Sigmoid colon (tissue), 6 donors: ENCODE measurements at regions not wholly inside any gene's neighbourhood (a gene's known extent, or its start where the extent isn't known, plus 50 kb on each side); places are given as distances from the start of the nearest gene placed in this dataset.

ENCODE experiments used
- DNase-seq: peaks from one replicate; pipeline ENCODE4 v3.0.0-alpha.2; 2019
- H3K27ac ChIP-seq, 4 donors: fragments of 200-600 bp; sonication (generic); one replicate each; pipeline ENCODE4 v1.5.1; 2016 to 2019; ENCODE audit warnings: mild to moderate bottlenecking in 1 of 4
- H3K27me3 ChIP-seq, 3 donors: fragments of 200-600 bp; sonication (generic); one replicate each; pipeline ENCODE4 v1.5.1; 2019; ENCODE audit warnings: mild to moderate bottlenecking in 1 of 3
- H3K36me3 ChIP-seq, 4 donors: fragments of 200-600 bp; sonication (generic); one replicate each; pipeline ENCODE4 v1.5.1; 2016 to 2019
- H3K4me1 ChIP-seq, 4 donors: fragments of 200-600 bp; sonication (generic); one replicate each; pipeline ENCODE4 v1.5.1; 2017 to 2019
- H3K4me3 ChIP-seq, 4 donors: fragments of 200-600 bp; sonication (generic); one replicate each; pipeline ENCODE4 v1.5.1; 2017 to 2019; ENCODE audit warnings: mild to moderate bottlenecking in 2 of 4, moderate library complexity in 1 of 4
- H3K9me3 ChIP-seq, 4 donors: fragments of 200-600 bp in 3 of 4; sonication (generic) in 3 of 4; one replicate each; pipeline versions ENCODE4 v1.5.1 to v1.6.1; 2013 to 2019
- EP300 ChIP-seq, 4 donors: sonication (generic); formaldehyde crosslinking; IDR thresholded peaks; one replicate each; pipeline ENCODE4 v1.6.1; 2017; ENCODE audit warnings: antibody characterized with exemption in 4 of 4
- POLR2A ChIP-seq, 2 donors: fragments of 450-650 bp; IDR thresholded peaks; one replicate each; pipeline ENCODE4 v1.6.1; 2016; ENCODE audit warnings: antibody characterized with exemption in 2 of 2, mild to moderate bottlenecking in 2 of 2, moderate library complexity in 2 of 2
- POLR2AphosphoS5 ChIP-seq, 4 donors: sonication (generic); formaldehyde crosslinking; IDR thresholded peaks; one replicate each; pipeline ENCODE4 v1.6.1; 2017; ENCODE audit warnings: antibody characterized with exemption in 4 of 4
- WGBS, 2 donors: extraction: QIAGEN DNeasy Blood & Tissue Kit; methylation state at CpG; one replicate each; pipeline ENCODE4 v1.1.7; 2013; 5-methylcytosine and 5-hydroxymethylcytosine counted together
- intact Hi-C: fragments of 100-400 bp; cut with DNase I; formaldehyde crosslinking; loops from one replicate; pipeline ENCODE4 v1.15.1; 2023
- TF ChIP-seq, protein P1 (sequence below), 4 experiments: fragments of 450-650 bp in 3 of 4; fragments of 200-600 bp in 1 of 4; IDR thresholded peaks; one replicate each; pipeline ENCODE4 v1.5.1; 2016 to 2019; ENCODE audit warnings: antibody characterized with exemption in 4 of 4, mild to moderate bottlenecking in 3 of 4, moderate library complexity in 2 of 4
- donor health status: healthy with polysubstance abuse.
- donor health status: healthy.

DNA sequence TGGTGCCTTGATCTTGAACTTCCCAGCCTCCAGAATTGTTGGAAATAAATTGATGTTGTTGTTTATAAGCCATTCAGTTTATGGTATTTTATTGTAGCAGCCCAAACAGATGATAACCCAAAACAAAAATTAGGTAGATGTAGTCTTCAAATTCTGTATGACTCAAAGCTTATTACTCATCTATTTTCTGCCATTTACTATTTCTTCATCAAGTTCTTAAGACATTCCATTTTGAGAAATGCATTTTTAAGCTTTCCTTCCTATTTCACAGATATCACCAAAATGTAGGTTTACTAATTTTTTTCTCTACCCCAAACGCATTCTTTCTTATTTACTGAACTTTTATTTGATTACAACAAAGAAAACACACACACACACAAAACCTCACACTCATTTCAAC is 148.2 kb downstream of the RND3 start:
- WGBS, 2 donors: 73 to 74% methylated on average over 1 of the region's 1 CpG
- TF ChIP-seq, protein P1, sequence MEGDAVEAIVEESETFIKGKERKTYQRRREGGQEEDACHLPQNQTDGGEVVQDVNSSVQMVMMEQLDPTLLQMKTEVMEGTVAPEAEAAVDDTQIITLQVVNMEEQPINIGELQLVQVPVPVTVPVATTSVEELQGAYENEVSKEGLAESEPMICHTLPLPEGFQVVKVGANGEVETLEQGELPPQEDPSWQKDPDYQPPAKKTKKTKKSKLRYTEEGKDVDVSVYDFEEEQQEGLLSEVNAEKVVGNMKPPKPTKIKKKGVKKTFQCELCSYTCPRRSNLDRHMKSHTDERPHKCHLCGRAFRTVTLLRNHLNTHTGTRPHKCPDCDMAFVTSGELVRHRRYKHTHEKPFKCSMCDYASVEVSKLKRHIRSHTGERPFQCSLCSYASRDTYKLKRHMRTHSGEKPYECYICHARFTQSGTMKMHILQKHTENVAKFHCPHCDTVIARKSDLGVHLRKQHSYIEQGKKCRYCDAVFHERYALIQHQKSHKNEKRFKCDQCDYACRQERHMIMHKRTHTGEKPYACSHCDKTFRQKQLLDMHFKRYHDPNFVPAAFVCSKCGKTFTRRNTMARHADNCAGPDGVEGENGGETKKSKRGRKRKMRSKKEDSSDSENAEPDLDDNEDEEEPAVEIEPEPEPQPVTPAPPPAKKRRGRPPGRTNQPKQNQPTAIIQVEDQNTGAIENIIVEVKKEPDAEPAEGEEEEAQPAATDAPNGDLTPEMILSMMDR (IDR thresholded peaks at IDR 0.05): no peak
- no peak for TF ChIP-seq EP300 (IDR thresholded peaks at IDR 0.05)
- TF ChIP-seq POLR2AphosphoS5 (IDR thresholded peaks at IDR 0.05): no peak
- no peak for TF ChIP-seq POLR2A (IDR thresholded peaks at IDR 0.05)
- no peak for DNase-seq
- H3K9me3 ChIP-seq: no peaks in the 10 kb centered on the region
- H3K36me3 ChIP-seq: no peaks in the 10 kb centered on the region
- intact Hi-C loops: no loop called here
- no peak overlapping the region for H3K4me3 ChIP-seq
- no peaks in the 10 kb centered on the region for H3K27me3 ChIP-seq
- H3K27ac ChIP-seq: peak overlapping the region in 1 of 4 donors; percentile 27
- peaks cover 0 to 3% (median 0%) of the 10 kb centered on the region in 4 donors for H3K4me1 ChIP-seq

DNA sequence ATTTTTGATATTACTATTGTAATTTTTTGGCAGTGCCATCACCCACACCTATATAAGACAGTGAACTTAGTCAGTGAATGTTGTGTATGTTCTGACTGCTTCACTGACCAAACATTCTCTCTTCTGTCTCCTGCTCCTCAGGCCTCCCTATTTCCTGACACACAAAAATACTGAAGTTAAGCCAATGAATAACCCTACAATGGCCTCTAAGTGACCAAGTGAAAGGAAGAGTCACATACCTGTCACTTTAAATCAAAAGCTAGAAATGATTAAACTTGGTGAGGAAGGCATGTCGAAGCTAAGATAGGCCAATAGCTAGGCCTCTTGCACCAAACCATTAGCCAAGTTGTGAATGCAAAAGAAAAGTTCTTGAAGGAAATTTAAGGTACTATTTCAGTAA is 151.9 kb downstream of the RND3 start:
- DNase-seq: no peak
- TF ChIP-seq POLR2AphosphoS5 (IDR thresholded peaks at IDR 0.05) (no peak), EP300 (IDR thresholded peaks at IDR 0.05) (no peak), POLR2A (IDR thresholded peaks at IDR 0.05) (no peak)
- TF ChIP-seq, protein P1 (IDR thresholded peaks at IDR 0.05): no peak
- Histone ChIP-seq H3K4me1 (peaks cover 0 to 3% (median 0%) of the 10 kb centered on the region in 4 donors), H3K27me3 (no peaks in the 10 kb centered on the region), H3K27ac (no peak overlapping the region), H3K36me3 (no peaks in the 10 kb centered on the region), H3K4me3 (no peak overlapping the region), H3K9me3 (no peaks in the 10 kb centered on the region)
- 75 to 81% methylated on average over 1 of the region's 1 CpG for WGBS, 2 donors
- intact Hi-C loops: no loop called here

DNA sequence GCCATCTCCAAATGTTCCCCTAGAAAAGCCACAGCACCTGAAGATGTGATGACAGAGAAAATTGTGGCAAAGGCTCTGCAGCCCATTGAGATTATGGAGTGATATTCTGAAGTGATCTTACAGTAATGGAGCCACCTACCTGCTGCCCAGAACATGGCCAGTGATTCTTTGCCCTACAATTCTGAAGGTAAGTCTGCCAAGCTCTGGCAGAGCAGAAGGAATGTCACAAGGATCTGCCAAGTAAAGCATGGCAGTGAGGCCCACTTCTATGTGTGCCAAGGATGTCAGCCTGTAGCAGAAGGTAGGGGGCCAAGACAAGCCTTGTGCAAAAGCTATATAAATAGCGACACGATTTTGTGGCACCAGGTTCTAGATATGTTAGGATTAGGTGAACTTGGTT is 155.1 kb downstream of the RND3 start:
- intact Hi-C loops: no loop called here
- Histone ChIP-seq H3K4me1 (peaks cover 0 to 13% (median 2%) of the 10 kb centered on the region in 4 donors), H3K36me3 (no peaks in the 10 kb centered on the region), H3K27me3 (no peaks in the 10 kb centered on the region), H3K27ac (no peak overlapping the region), H3K4me3 (no peak overlapping the region), H3K9me3 (no peaks in the 10 kb centered on the region)
- no peak for DNase-seq
- WGBS, 2 donors: 91 to 95% methylated on average over 2 of the region's 2 CpGs
- TF ChIP-seq, protein P1 (IDR thresholded peaks at IDR 0.05): no peak
- TF ChIP-seq EP300 (IDR thresholded peaks at IDR 0.05): no peak
- no peak for TF ChIP-seq POLR2A (IDR thresholded peaks at IDR 0.05)
- no peak for TF ChIP-seq POLR2AphosphoS5 (IDR thresholded peaks at IDR 0.05)

DNA sequence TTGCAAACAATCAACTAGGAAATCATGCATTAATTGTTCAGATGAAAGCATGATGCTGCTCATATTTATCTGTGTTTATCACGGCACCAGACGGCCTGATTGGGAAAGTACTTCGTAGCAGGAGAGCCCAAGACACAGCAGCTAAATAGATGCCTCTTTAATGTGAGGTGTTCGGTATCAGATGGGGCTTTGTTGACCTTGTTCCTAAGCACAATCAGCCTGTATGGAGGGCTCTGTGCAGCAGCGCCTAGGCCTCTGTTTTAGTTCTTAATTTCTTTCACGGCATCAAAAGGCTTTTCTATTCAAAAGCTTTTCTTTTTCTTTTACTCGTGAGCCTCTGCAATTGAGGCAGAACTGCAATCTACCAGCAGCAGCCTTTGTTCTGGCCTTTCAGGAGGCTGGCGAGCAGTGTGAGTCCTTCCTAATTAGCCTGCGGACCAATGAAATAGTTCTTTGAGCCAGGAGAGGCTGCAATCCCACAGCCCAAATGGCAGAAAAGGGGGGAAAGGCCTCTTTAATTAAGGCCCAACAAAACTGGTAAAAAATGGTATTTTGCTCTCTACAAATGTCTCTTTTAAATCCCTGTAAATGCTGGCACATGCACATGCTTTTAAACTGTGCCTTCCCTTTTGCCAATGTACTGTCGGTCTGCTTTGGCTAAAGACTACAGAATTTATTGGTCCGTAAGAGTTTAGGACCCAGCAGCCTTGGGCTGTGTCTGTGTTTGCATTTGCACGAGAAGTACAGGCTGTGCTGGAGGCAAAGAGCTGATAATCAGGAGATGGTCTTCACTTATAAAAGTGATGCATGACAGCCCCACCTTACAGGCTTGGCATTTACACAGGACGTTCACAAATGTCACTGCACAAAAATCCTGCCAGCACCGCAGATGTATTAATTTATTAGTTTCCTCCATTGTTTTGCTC is 159.6 kb downstream of the RND3 start:
- WGBS, 2 donors: 72 to 73% methylated on average over 14 of the region's 14 CpGs
- TF ChIP-seq POLR2AphosphoS5 (IDR thresholded peaks at IDR 0.05) (no peak), EP300 (IDR thresholded peaks at IDR 0.05) (no peak), POLR2A (IDR thresholded peaks at IDR 0.05) (no peak)
- TF ChIP-seq, protein P1 (IDR thresholded peaks at IDR 0.05): no peak
- H3K4me1 ChIP-seq: peaks cover 0 to 13% (median 2%) of the 10 kb centered on the region in 4 donors
- intact Hi-C loops: no loop called here
- no peaks in the 10 kb centered on the region for H3K9me3 ChIP-seq
- H3K4me3 ChIP-seq: no peak overlapping the region
- no peaks in the 10 kb centered on the region for H3K27me3 ChIP-seq
- DNase-seq: no peak
- H3K36me3 ChIP-seq: no peaks in the 10 kb centered on the region
- H3K27ac ChIP-seq: no peak overlapping the region
